Omental fat pad (tissue), 3 donors: ENCODE measurements at regions not wholly inside any gene's neighbourhood (a gene's known extent, or its start where the extent isn't known, plus 50 kb on each side); places are given as distances from the start of the nearest gene placed in this dataset.

Source experiments
- ATAC-seq: fragments of 150-250 bp; one replicate; pipeline ENCODE4 v1.9.1; 2016; ENCODE audit warnings: mild to moderate bottlenecking, moderate library complexity; ENCODE audit not compliant: low FRiP score
- DNase-seq: peaks from one replicate; pipeline ENCODE4 v3.0.0-alpha.2; 2019; ENCODE audit warnings: low spot score
- TF ChIP-seq, protein P1 (sequence below), 3 donors: fragments of 450-650 bp; IDR thresholded peaks; one replicate each; pipeline ENCODE4 v1.5.1; 2016 to 2017; ENCODE audit warnings: antibody characterized with exemption in 3 of 3, mild to moderate bottlenecking in 3 of 3, moderate library complexity in 2 of 3

DNA sequence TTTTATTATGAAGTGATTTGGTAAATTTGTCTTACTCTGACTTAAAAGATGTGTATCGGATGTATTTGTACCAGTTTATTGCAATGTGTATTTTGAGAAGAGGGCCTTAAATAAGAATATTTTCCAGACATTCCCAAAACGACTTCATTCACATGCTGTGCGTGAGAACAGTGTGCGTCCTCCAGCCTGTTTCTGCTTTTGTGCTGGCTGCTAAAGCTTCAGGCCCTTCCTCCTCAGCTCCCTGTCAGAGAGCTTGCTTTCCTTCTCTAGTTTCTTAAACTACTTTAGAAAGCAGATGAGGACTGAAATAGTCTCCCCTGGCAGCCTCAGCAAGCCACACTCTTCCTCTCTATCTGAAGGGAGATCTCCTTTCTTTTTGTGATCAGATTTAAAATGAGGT lies 157.8 kb downstream of the SAMD5 start:
- ATAC-seq (no peak), DNase-seq (no peak)
- TF ChIP-seq, protein P1, sequence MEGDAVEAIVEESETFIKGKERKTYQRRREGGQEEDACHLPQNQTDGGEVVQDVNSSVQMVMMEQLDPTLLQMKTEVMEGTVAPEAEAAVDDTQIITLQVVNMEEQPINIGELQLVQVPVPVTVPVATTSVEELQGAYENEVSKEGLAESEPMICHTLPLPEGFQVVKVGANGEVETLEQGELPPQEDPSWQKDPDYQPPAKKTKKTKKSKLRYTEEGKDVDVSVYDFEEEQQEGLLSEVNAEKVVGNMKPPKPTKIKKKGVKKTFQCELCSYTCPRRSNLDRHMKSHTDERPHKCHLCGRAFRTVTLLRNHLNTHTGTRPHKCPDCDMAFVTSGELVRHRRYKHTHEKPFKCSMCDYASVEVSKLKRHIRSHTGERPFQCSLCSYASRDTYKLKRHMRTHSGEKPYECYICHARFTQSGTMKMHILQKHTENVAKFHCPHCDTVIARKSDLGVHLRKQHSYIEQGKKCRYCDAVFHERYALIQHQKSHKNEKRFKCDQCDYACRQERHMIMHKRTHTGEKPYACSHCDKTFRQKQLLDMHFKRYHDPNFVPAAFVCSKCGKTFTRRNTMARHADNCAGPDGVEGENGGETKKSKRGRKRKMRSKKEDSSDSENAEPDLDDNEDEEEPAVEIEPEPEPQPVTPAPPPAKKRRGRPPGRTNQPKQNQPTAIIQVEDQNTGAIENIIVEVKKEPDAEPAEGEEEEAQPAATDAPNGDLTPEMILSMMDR (IDR thresholded peaks at IDR 0.05) = no peak

DNA sequence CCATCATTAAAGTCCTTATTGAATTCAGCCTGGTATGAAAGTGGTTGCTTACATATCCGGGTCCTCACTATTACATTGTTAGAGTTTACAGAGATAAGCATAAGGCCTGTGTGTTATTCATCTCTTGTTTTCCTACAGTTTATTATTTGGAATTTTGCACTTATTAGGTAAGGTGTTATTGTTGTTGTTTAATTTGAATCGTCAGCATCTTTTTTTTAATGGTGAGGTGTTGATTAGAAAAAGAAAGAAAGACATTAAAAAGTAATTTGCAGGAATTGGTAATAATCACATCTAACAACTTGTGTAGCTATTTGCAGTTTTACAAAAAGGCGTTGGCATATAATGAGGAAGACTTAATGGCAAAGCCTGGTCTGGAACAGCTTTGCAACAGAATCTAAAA lies 158.6 kb downstream of the SAMD5 start:
- TF ChIP-seq, protein P1 (IDR thresholded peaks at IDR 0.05) = no peak
- ATAC-seq = no peak
- no peak for DNase-seq

DNA sequence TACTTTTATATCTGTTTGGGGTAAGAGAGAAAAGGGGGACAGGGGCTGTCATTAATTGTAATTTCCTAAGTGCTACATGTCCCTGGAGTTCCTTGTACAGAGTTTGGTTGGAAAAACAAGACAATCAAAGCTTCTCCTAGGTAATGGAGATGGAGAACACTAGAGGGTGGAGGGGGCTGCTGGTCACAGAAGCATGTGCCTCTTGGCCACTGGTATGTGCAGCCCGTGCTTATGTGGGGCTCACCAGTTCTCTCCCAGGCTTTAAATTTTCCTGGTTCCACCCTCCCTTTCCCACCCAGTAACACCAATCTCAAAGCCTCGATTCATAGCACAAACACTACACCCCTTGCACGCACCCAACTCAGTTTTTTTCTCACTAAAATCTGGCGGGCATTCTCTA lies 165.6 kb downstream of the SAMD5 start:
- DNase-seq (no peak), ATAC-seq (no peak)
- TF ChIP-seq, protein P1 (IDR thresholded peaks at IDR 0.05) = no peak

DNA sequence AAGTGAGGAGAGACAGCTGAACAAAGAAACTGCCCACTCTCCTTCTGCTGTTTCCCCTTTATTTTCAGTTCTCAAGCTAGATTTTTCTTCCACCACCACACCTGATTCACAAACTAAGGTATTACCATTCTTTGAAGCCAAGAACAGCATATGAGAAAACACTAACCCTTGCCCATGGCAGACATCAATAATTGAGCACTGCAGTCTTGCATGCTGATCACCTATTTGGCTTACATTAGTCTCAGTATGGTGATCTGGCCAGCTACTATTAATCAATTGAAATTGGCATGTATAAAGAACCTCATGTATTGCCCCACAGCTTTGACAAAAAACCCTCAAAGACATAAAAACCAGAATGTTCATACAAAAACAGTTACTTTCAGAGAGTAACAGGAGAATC lies 166.3 kb downstream of the SAMD5 start:
- TF ChIP-seq, protein P1 (IDR thresholded peaks at IDR 0.05) = no peak
- DNase-seq = no peak
- no peak for ATAC-seq

DNA sequence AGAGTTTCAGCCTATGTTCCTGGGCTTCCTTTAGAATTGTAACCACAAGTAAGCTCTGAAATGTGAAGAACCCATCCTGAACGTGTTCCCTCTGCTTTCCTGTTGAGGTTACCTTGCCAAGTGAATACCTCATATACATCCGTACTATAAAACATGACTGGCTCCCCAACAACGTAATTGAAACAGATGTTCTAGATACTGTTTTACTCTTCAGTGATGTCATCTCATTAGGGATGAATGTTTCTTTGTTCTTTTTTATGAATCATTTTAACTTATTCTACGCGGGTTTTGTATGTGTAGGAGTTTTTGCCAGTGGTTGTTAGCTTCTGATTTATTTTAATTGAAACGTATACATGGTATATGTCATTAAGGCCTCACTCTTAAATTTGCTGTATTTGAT lies 166.8 kb downstream of the SAMD5 start:
- no peak for DNase-seq
- TF ChIP-seq, protein P1 (IDR thresholded peaks at IDR 0.05) = no peak
- ATAC-seq = no peak

DNA sequence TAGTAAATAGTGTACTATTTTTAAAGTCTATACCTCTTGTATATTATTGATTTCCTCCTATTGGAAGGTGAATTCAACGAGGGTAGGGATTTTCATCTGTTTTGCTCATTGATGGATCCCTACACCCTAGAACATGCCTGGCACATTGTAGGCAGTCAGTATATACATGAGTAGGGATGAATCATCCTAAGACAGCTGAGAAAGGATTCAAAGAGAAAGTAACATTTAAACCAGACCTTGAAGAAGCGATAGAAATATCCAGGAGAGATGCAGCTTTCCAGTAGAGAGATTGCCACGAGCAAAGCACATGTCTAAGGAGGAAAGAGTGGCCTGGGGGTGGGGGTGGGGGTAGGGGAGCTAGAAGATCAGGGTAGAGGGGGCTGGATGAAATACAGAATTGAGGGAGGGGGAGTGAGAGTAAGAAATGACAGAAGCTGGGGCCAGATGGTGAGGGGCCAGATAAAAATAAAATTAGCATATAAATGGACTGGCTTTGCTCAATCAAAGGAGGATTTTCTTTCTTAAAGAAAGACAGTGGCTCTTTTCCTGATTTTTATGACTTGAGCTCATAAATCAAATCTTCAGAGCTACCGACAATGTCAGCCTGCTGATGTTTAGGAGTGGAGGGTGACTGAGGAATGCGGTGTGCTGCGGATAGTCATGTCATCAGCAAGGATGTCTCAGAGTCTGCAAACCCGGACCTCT lies 168.2 kb downstream of the SAMD5 start:
- no peak for ATAC-seq
- DNase-seq = no peak
- TF ChIP-seq, protein P1 (IDR thresholded peaks at IDR 0.05) = no peak

DNA sequence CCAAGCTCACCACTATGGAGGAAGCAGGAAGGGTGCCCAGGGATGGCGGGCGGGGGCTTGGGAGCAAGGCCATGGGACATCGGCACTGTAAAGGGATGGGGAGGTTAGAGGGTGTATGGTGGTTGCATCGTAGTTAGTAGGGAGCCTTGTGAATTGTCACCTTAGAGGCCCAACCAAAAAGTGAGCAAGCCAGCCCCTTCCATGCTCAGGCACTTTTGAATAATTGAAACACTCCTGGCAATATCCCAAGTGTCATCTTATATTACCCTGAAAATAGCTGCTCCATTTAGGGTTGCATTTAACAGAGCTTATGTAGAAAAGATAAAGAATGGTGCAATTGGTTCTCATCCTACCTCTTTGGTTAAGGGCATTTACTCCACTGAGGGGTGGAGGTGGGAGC lies 169.2 kb downstream of the SAMD5 start:
- TF ChIP-seq, protein P1 (IDR thresholded peaks at IDR 0.05) = no peak
- DNase-seq = no peak
- ATAC-seq = no peak
